GM19099 (cell line): ENCODE measurements at regions not wholly inside any gene's neighbourhood (a gene's known extent, or its start where the extent isn't known, plus 50 kb on each side); places are given as distances from the start of the nearest gene placed in this dataset.

Source experiments
- POLR2A ChIP-seq: IDR thresholded peaks from 3 replicates; pipeline ENCODE4 v1.6.1; 2011; ENCODE audit warnings: low read depth; ENCODE audit not compliant: insufficient read length; ENCODE audit errors: extremely low read depth

DNA sequence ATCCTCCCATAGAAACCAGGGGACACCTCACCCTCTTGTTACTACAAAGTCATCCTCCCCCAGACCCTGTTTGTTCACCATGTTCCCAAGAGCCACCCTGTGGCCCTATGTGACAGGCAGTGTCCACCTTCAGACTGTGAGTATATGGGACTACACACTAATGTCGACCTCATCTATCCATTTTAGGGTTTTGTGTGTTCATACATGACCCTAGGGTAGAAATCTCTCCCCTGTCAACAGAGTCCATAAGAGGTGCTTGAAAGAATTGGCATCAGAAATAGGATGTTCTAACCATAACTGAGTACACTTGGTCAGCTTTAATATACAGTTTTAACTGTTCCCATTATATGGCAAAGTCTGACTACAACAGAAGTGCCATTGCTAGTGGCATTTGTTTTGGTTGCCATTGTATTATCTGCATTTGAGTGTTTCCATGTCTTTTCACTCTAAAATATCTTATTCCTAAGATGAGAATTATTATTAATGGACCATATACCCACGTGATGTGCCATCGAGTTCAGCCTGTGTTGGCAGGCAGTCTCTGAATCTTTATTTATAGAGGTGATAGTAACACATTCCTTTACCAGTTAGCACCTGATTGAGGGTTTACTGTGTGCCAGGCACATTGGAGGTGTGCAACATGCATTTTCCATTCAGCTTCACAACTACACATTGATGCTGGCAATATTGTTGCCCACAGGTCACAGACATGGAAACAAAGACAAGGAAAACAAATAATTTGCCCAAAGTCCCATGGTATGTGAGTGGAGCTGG is 590.6 kb upstream of the IGFBP3 start:
- no peak for TF ChIP-seq POLR2A

- no peak for TF ChIP-seq POLR2A
Measured at GRCh38 chr7:46508583-46508982, 587.5 kb upstream of the IGFBP3 start.

GRCh38 chr7:46507560-46507959 is 586.5 kb upstream of the IGFBP3 start:
- no peak for TF ChIP-seq POLR2A

GRCh38 chr7:46494441-46494840 is 573.4 kb upstream of the IGFBP3 start:
- no peak for TF ChIP-seq POLR2A

DNA sequence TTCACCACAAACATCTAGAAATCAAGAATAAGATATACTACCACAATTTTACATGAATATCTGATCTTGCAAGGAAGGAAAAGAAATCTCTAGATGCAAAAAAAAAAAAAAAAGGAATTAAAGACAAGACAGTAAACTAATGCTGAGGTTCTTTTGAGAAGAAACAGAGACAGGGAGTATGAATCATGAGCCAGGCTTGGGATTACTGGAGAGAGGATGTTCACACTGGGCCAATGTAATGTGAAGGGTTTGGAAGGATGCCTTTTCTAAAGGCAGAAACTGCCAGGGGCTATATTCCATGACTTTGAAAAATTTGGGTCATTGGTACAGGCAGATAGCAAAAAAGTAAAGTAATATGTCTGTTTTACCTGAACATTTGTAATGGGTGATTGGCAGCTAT is 573.0 kb upstream of the IGFBP3 start:
- TF ChIP-seq POLR2A: no peak

GRCh38 chr7:46493196-46493595 is 572.1 kb upstream of the IGFBP3 start:
- TF ChIP-seq POLR2A: no peak

DNA sequence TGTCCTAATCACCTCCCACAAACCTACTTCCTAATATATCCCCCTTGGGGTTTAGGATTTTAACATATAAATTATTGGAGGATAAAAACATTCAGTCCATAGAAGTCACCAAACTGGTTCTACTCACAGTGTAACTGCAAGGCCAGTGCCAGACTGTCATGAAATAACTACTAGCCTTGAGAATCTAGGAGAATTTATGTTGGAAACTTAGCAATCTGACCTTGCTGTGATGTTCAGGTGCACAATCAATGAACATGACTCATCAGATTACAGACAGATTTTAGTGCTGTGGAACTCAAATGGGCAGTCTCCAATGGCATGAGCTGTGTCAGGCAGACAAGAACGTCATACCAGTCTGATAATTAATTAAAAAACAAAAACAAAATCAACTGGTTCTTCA is 571.4 kb upstream of the IGFBP3 start:
- TF ChIP-seq POLR2A: no peak

- no peak for TF ChIP-seq POLR2A
Measured at GRCh38 chr7:46490406-46490805, 569.3 kb upstream of the IGFBP3 start.

DNA sequence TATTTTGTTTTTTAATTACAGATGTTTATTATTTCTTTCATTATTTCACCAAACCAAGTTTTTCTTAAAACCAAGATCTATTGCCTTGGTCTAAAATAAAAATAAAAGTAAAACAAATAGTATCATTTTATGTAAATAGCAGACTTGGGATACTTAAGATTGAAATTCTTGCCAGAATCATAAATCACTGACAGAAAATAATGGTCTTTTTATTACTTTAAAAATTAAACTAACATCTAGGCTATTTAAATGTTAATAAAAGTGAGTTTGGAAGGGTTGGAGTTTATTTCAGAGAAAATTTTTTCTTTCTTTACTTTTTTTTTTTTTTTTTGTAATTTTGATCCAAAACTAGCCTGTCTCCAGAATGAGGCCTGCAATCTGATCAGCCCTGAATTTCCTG is 568.0 kb upstream of the IGFBP3 start:
- TF ChIP-seq POLR2A: no peak

DNA sequence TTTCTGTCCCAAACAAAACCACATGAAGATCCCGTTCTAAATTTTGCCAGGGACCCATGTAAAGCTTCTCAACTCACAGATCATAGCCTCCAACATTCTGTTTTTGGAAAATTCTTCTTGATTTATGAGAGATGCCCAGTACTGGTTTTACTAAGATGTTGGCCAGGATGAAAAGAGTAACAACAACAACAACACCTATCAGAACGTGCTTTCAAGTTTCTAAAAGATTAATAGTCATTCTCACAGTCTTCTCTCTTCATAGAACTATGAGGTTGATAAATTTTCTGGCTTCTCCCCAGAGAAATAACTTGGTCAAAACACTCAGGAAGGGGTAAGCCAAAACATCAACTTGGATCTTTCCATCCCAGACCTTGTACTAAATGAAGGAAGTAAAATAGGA is 567.5 kb upstream of the IGFBP3 start:
- TF ChIP-seq POLR2A: no peak

GRCh38 chr7:46486256-46487206 is 565.5 kb upstream of the IGFBP3 start:
- TF ChIP-seq POLR2A: no peak

- no peak for TF ChIP-seq POLR2A
Measured at GRCh38 chr7:46485481-46486065, 564.5 kb upstream of the IGFBP3 start.

DNA sequence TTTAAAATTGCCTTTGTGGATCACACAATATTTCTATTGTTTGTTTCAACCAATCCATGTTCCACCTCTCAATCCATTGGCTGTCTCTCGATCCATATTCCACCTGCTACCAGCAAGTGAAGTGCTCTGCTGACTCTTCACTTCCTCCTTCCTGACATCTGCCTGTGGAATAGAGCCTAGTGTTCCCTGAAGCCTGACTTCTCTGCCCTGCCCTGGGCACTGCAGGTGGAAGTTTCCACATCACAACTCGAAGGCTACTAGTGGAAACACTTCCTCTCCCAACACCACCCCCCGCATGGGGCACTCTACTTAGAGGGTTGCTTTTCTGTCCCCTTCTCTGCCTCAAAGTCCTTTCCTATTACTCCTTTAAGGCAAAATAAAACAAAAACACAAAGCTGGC is 563.8 kb upstream of the IGFBP3 start:
- TF ChIP-seq POLR2A: no peak

DNA sequence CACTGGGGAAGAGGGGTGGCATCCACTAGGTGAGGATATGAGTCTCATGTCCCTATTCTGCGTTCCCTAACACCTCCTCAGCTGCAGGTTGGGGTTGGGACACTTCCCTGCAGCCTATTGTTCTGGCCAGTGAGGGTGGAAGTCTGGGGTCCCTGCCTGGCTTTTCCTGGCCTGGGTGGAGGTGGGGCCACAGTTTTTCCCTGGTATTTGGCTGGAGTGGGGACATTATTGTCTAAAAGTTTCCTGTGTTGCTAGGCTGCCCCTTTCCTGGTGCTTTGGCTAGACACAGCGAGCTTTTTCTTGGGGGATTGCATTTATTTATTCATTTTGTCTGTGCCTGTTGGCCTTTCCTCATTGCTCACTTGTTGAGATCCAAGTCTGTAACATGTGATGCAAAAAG is 559.5 kb upstream of the IGFBP3 start:
- no peak for TF ChIP-seq POLR2A

- TF ChIP-seq POLR2A: no peak
Measured at GRCh38 chr7:46479680-46480079, 558.6 kb upstream of the IGFBP3 start.
